HG03565 (cell line): ENCODE measurements at regions not wholly inside any gene's neighbourhood (a gene's known extent, or its start where the extent isn't known, plus 50 kb on each side); places are given as distances from the start of the nearest gene placed in this dataset.

Experiments used
- ATAC-seq: cut with Tn5 transposase; IDR thresholded peaks from one replicate; pipeline ENCODE4 v1.9.1; 2021; ENCODE audit warnings: mild to moderate bottlenecking, moderate library complexity; ENCODE audit not compliant: unreplicated experiment

- no peak for ATAC-seq
These were observed 104.5 kb downstream of the NGF start for GRCh38 chr1:115233598-115233997.

GRCh38 chr1:115230281-115230680, 107.8 kb downstream of the NGF start:
- no peak for ATAC-seq

GRCh38 chr1:115229016-115229415, 109.0 kb downstream of the NGF start:
- no peak for ATAC-seq

- no peak for ATAC-seq
These were observed 109.9 kb downstream of the NGF start for GRCh38 chr1:115228191-115228590.

- ATAC-seq, result no peak
These were observed 110.5 kb downstream of the NGF start for GRCh38 chr1:115227346-115228082.

GRCh38 chr1:115225993-115226685, 111.9 kb downstream of the NGF start:
- no peak for ATAC-seq

- ATAC-seq, result no peak
These were observed 113.4 kb downstream of the NGF start for GRCh38 chr1:115224636-115225035.

GRCh38 chr1:115222616-115223402, 115.2 kb downstream of the NGF start:
- ATAC-seq, result no peak

GRCh38 chr1:115220340-115221270, 117.4 kb downstream of the NGF start:
- ATAC-seq, result no peak

- no peak for ATAC-seq
These were observed 118.1 kb downstream of the NGF start for GRCh38 chr1:115219927-115220326.

- ATAC-seq, result no peak
These were observed 119.3 kb downstream of the NGF start for GRCh38 chr1:115218699-115219098.

- ATAC-seq, result no peak
These were observed 120.0 kb downstream of the NGF start for GRCh38 chr1:115218034-115218405.

- no peak for ATAC-seq
These were observed 120.7 kb downstream of the NGF start for GRCh38 chr1:115217150-115218033.

GRCh38 chr1:115215703-115216521, 122.1 kb downstream of the NGF start:
- no peak for ATAC-seq

- no peak for ATAC-seq
These were observed 122.9 kb downstream of the NGF start for GRCh38 chr1:115215110-115215509.

GRCh38 chr1:115214098-115214497, 124.0 kb downstream of the NGF start:
- ATAC-seq, result no peak

- no peak for ATAC-seq
These were observed 123.8 kb upstream of the TSPAN2 start for GRCh38 chr1:115213130-115213529.

- no peak for ATAC-seq
These were observed 121.9 kb upstream of the TSPAN2 start for GRCh38 chr1:115211071-115211745.
